ENCODE measurements at regions not wholly inside any gene's neighbourhood (a gene's known extent, or its start where the extent isn't known, plus 50 kb on each side); places are given as distances from the start of the nearest gene placed in this dataset.

- no peak for DNase-seq
Observed at GRCh38 chr7:13822678-13823077, 166.8 kb downstream of the ETV1 start.

GRCh38 chr7:13826752-13827151 is 162.7 kb downstream of the ETV1 start:
- no peak for DNase-seq

- no peak for DNase-seq
Observed at GRCh38 chr7:13827716-13828115, 161.8 kb downstream of the ETV1 start.

- no peak for DNase-seq
Observed at GRCh38 chr7:13829231-13829630, 160.2 kb downstream of the ETV1 start.

GRCh38 chr7:13829914-13830900 is 159.3 kb downstream of the ETV1 start:
- no peak for DNase-seq

GRCh38 chr7:13832346-13832745 is 157.1 kb downstream of the ETV1 start:
- no peak for DNase-seq

- no peak for DNase-seq
Observed at GRCh38 chr7:13834328-13834761, 155.1 kb downstream of the ETV1 start.

- no peak for DNase-seq
Observed at GRCh38 chr7:13835442-13835841, 154.0 kb downstream of the ETV1 start.

- DNase-seq: no peak
Observed at GRCh38 chr7:13839063-13839462, 150.4 kb downstream of the ETV1 start.
